Panc1 (cell line): ENCODE measurements at regions not wholly inside any gene's neighbourhood (a gene's known extent, or its start where the extent isn't known, plus 50 kb on each side); places are given as distances from the start of the nearest gene placed in this dataset.

ENCODE experiments used
- CTCF ChIP-seq: fragments of 450-650 bp; IDR thresholded peaks from 2 replicates; pipeline ENCODE4 v1.5.1; 2017; ENCODE audit warnings: mild to moderate bottlenecking
- POLR2AphosphoS5 ChIP-seq: IDR thresholded peaks from 2 replicates; pipeline ENCODE4 v1.6.1; 2012; ENCODE audit warnings: mild to moderate bottlenecking, low read depth, low read length, moderate library complexity
- REST ChIP-seq, 2 experiments: IDR thresholded peaks; 2 replicates each; pipeline ENCODE4 v1.6.1; 2011 to 2012; ENCODE audit warnings: low read depth in 2 of 2, control low read depth in 1 of 2, low read length in 1 of 2, mild to moderate bottlenecking in 1 of 2, moderate library complexity in 1 of 2; ENCODE audit not compliant: insufficient read depth in 1 of 2

GRCh38 chr12:107275530-107275929 lies 182.2 kb upstream of the CRY1 start:
- TF ChIP-seq REST (IDR thresholded peaks at IDR 0.05; ENCODE audit: insufficient read depth in 1 of 2, low read depth in 2 of 2, low read length in 1 of 2) (no peak), CTCF (no peak), POLR2AphosphoS5 (no peak)
